ENCODE measurements at regions not wholly inside any gene's neighbourhood (a gene's known extent, or its start where the extent isn't known, plus 50 kb on each side); places are given as distances from the start of the nearest gene placed in this dataset.

- TF ChIP-seq CTCF (IDR thresholded peaks at IDR 0.05 in 8 of 11, conservative IDR thresholded peaks at IDR 0.05 in 3 of 11) (no peak), POLR2AphosphoS5 (IDR thresholded peaks at IDR 0.05) (no peak)
Observed at GRCh38 chr2:194610297-194610696, 1046.7 kb upstream of the SLC39A10 start.

Data from spleen (tissue), 7 donors.